ENCODE measurements at regions not wholly inside any gene's neighbourhood (a gene's known extent, or its start where the extent isn't known, plus 50 kb on each side); places are given as distances from the start of the nearest gene placed in this dataset.

- TF ChIP-seq NANOG (IDR thresholded peaks at IDR 0.05; ENCODE audit: insufficient read depth, low read depth, low read length, poor library complexity, severe bottlenecking): no peak
Measured at GRCh38 chr2:120538691-120539423, 192.9 kb downstream of the INHBB start (continued).
